HepG2 (cell line): ENCODE measurements at regions not wholly inside any gene's neighbourhood (a gene's known extent, or its start where the extent isn't known, plus 50 kb on each side); places are given as distances from the start of the nearest gene placed in this dataset.

Experiments used
- ATAC-seq: fragments of 200-7000 bp; cut with Tn5 transposase; 3 replicates; pipeline ENCODE4 v1.9.1; 2020; ENCODE audit warnings: mild to moderate bottlenecking, moderate library complexity
- BruUV-seq: library from RNA; stranded (reverse); fragments of 400-500 nt; replicated peaks from 2 replicates; lab custom pipeline; 2021; lab: Mats Ljungman, UMichigan
- CTCF ChIA-PET: fragments of 300-600 bp; formaldehyde crosslinking; extraction: SDS; loops from one replicate; lab custom pipeline; 2021; ENCODE audit warnings: low total read pairs, inconsistent platforms, low intra/inter-chr PET ratio; lab: Yijun Ruan, JAX
- POLR2A ChIA-PET: fragments of 350-600 bp; sonication (Branson Sonifier 250); formaldehyde crosslinking; loops from one replicate; lab custom pipeline; 2020; ENCODE audit warnings: antibody characterized with exemption, inconsistent platforms; lab: Yijun Ruan, JAX
- DNase-seq: peaks from one replicate; pipeline ENCODE4 v3.0.0-alpha.2; 2015; ENCODE audit warnings: low spot score
- FAIRE-seq: peaks from 3 replicates; lab custom pipeline; 2011; peaks lifted over from hg19 to GRCh38; lab: Jason Lieb, UNC
- H2AFZ ChIP-seq: one replicate; pipeline ENCODE4 v1.6.1; 2011; ENCODE audit warnings: low read length, inconsistent platforms
- H3K27ac ChIP-seq: fragments of 300-600 bp; 3 replicates; pipeline ENCODE4 v1.8.0; 2011; ENCODE audit warnings: mixed run types, mild to moderate bottlenecking, mixed read lengths, low read length, inconsistent platforms; ENCODE audit not compliant: insufficient read depth; ENCODE audit errors: extremely low read length
- H3K27me3 ChIP-seq, 2 experiments: fragments of 200-600 bp in 1 of 2; 2 replicates in 1 of 2; 3 replicates in 1 of 2; pipeline versions ENCODE4 v1.6.0 to v1.8.0; 2011; ENCODE audit warnings: low read length in 2 of 2, mild to moderate bottlenecking in 2 of 2, moderate library complexity in 2 of 2, inconsistent platforms in 1 of 2; ENCODE audit not compliant: insufficient read depth in 2 of 2, control insufficient read depth in 1 of 2
- H3K36me3 ChIP-seq, 2 experiments: fragments of 200-600 bp in 1 of 2; replicated peaks in 1 of 2; 2 replicates in 1 of 2; 3 replicates in 1 of 2; pipeline versions ENCODE4 v1.5.1 to v1.8.0; 2011; ENCODE audit warnings: low read length in 2 of 2, inconsistent platforms in 1 of 2; ENCODE audit not compliant: insufficient read depth in 2 of 2, control insufficient read depth in 1 of 2
- H3K4me1 ChIP-seq: 2 replicates; pipeline ENCODE4 v1.5.1; 2012; ENCODE audit warnings: low read length, inconsistent platforms; ENCODE audit not compliant: insufficient read depth
- H3K4me2 ChIP-seq: 2 replicates; pipeline ENCODE4 v1.6.0; 2011; ENCODE audit warnings: low read depth, low read length, inconsistent platforms
- H3K4me3 ChIP-seq, 3 experiments: fragments of 200-600 bp in 1 of 3; sonication (generic), shearing (Covaris generic) in 1 of 3; replicated peaks in 1 of 3; 2 replicates each; pipeline ENCODE4 v1.5.1; 2011 to 2016; ENCODE audit warnings: low read length in 3 of 3, inconsistent platforms in 2 of 3, low read depth in 2 of 3, mild to moderate bottlenecking in 2 of 3, control low read depth in 1 of 3, mixed read lengths in 1 of 3; ENCODE audit not compliant: insufficient read depth in 1 of 3
- H3K79me2 ChIP-seq: one replicate; pipeline ENCODE4 v1.6.1; 2011; ENCODE audit warnings: low read length, inconsistent platforms; ENCODE audit not compliant: insufficient read depth
- H3K9ac ChIP-seq: 2 replicates; pipeline ENCODE4 v1.6.0; 2011; ENCODE audit warnings: mild to moderate bottlenecking, low read depth, low read length, inconsistent platforms; ENCODE audit not compliant: insufficient read depth
- H3K9me3 ChIP-seq: 2 replicates; pipeline ENCODE4 v1.5.1; 2012; ENCODE audit warnings: mild to moderate bottlenecking, low read length
- H4K20me1 ChIP-seq: 2 replicates; pipeline ENCODE4 v1.6.0; 2011; ENCODE audit warnings: inconsistent platforms, mild to moderate bottlenecking, low read length, moderate library complexity; ENCODE audit not compliant: insufficient read depth
- FOXK2 ChIP-seq: fragments of 450-650 bp; IDR thresholded peaks from 2 replicates; pipeline ENCODE4 v1.6.1; 2016
- HMGA1 ChIP-seq: sonication (generic); formaldehyde crosslinking; conservative IDR thresholded peaks from 2 replicates; pipeline ENCODE4 v1.4.0; 2020; ENCODE audit warnings: missing genetic modification reagents
- HNRNPH1 ChIP-seq: fragments of 200-400 bp; formaldehyde crosslinking; optimal IDR thresholded peaks from 2 replicates; pipeline ENCODE3; 2017; ENCODE audit warnings: mild to moderate bottlenecking, low read depth, low read length
- HOXA5 ChIP-seq: sonication (generic); formaldehyde crosslinking; IDR thresholded peaks from 2 replicates; pipeline ENCODE4 v1.4.0; 2020; ENCODE audit warnings: missing genetic modification reagents
- RCOR2 ChIP-seq: IDR thresholded peaks from 2 replicates; pipeline ENCODE4 v1.6.1; 2016; ENCODE audit warnings: missing biosample characterization, missing genetic modification reagents
- YEATS4 ChIP-seq: sonication (generic); formaldehyde crosslinking; IDR thresholded peaks from 2 replicates; pipeline ENCODE4 v1.4.0; 2020; ENCODE audit warnings: missing genetic modification reagents, borderline replicate concordance
- ZNF775 ChIP-seq: sonication (generic); formaldehyde crosslinking; IDR thresholded peaks from 2 replicates; pipeline ENCODE4 v1.4.0; 2020; ENCODE audit warnings: missing genetic modification reagents, mild to moderate bottlenecking, moderate library complexity, borderline replicate concordance
- ZNF878 ChIP-seq: sonication (generic); formaldehyde crosslinking; IDR thresholded peaks from 2 replicates; pipeline ENCODE4 v1.8.1; 2023; ENCODE audit warnings: mild to moderate bottlenecking, missing genetic modification reagents, moderate library complexity
- WGBS: methylation state at CpG from one replicate; pipeline ENCODE4 v1.1.6; 2017; ENCODE audit warnings: low lambda C conversion rate; 5-methylcytosine and 5-hydroxymethylcytosine counted together
- in situ Hi-C: cut with HindIII; loops from 2 replicates; pipeline ENCODE4 v1.10.0; 2017; ENCODE audit warnings: low pct_unique_long_range_greater_than_20kb; ENCODE audit not compliant: extremely low pct_ligation_motif_present
- intact Hi-C: fragments of 100-400 bp; cut with micrococcal nuclease; formaldehyde crosslinking; loops from one replicate; pipeline ENCODE4 v1.10.0; 2022; ENCODE audit not compliant: unreplicated experiment
- TF ChIP-seq, protein P1 (sequence below): sonication (generic); formaldehyde crosslinking; IDR thresholded peaks from 2 replicates; pipeline ENCODE4 v1.8.0; 2022; ENCODE audit warnings: mild to moderate bottlenecking, missing genetic modification reagents, borderline replicate concordance
- TF ChIP-seq, protein P2 (sequence below): sonication (generic); formaldehyde crosslinking; conservative IDR thresholded peaks from 2 replicates; pipeline ENCODE4 v1.8.0; 2022; ENCODE audit warnings: missing genetic modification reagents
- TF ChIP-seq, protein P3 (sequence below): sonication (generic); formaldehyde crosslinking; IDR thresholded peaks from 2 replicates; pipeline ENCODE4 v1.4.0; 2020; ENCODE audit warnings: missing genetic modification reagents, borderline replicate concordance
- TF ChIP-seq, protein P4 (sequence below): IDR thresholded peaks from 2 replicates; pipeline ENCODE4 v1.6.1; 2012; ENCODE audit warnings: low read length, improper control_type of control experiment
- TF ChIP-seq, protein P5 (sequence below): sonication (generic); formaldehyde crosslinking; IDR thresholded peaks from 2 replicates; pipeline ENCODE4 v1.8.1; 2023; ENCODE audit warnings: missing genetic modification reagents, mild to moderate bottlenecking, borderline replicate concordance

DNA sequence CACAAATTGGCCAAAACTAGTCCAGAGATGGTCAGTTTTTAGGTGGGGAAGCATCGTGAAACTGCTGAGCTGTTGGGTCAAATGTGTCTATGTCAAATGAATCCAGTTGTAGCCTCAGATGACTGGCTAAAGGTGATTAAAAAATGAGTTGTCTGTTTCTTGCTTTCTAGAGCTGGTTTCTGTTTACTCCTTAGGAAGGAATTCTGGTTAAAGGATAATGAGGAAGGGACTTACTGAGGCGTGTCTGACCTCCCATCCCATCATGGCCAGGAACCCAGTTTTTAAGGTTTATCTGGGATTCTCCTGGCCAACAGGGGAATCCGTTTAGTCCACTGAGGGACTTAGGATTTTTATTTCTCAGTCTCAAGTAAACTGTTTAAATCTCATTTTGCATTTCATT, 256.5 kb downstream of the UQCRFS1 start (continued):
- TF ChIP-seq, protein P1, sequence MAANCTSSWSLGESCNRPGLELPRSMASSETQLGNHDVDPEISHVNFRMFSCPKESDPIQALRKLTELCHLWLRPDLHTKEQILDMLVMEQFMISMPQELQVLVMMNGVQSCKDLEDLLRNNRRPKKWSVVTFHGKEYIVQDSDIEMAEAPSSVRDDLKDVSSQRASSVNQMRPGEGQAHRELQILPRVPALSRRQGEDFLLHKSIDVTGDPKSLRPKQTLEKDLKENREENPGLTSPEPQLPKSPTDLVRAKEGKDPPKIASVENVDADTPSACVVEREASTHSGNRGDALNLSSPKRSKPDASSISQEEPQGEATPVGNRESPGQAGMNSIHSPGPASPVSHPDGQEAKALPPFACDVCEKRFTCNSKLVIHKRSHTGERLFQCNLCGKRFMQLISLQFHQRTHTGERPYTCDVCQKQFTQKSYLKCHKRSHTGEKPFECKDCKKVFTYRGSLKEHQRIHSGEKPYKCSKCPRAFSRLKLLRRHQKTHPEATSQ (CRISPR knock-in tag), result no peak
- no peak for TF ChIP-seq ZNF775 (CRISPR knock-in tag)
- TF ChIP-seq ZNF878 (CRISPR knock-in tag), result no peak
- TF ChIP-seq, protein P2, sequence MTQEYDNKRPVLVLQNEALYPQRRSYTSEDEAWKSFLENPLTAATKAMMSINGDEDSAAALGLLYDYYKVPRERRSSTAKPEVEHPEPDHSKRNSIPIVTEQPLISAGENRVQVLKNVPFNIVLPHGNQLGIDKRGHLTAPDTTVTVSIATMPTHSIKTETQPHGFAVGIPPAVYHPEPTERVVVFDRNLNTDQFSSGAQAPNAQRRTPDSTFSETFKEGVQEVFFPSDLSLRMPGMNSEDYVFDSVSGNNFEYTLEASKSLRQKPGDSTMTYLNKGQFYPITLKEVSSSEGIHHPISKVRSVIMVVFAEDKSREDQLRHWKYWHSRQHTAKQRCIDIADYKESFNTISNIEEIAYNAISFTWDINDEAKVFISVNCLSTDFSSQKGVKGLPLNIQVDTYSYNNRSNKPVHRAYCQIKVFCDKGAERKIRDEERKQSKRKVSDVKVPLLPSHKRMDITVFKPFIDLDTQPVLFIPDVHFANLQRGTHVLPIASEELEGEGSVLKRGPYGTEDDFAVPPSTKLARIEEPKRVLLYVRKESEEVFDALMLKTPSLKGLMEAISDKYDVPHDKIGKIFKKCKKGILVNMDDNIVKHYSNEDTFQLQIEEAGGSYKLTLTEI (CRISPR knock-in tag), result no peak

DNA sequence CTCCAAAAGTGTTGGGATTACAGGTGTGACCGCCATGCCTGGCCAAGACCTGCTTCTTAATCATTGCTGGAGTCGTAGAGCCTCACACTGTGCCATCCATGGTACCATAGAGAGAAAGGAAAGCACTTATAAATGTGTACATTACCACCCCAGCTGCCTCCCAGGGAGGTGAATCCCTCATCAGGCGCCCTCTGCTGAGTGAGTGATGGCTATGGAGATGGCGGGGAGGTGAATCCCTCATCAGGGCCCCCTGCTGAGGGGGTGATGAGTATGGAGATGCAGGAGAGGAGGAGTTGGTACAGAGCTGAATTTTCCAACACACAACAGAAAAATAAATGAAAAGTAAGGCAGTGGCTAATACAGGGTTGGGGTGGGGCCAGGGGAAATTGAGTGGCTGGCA, 263.4 kb downstream of the UQCRFS1 start:
- no peak overlapping the region for H3K9ac ChIP-seq
- no peaks in the 10 kb centered on the region for H3K4me1 ChIP-seq
- no peaks in the 10 kb centered on the region for H4K20me1 ChIP-seq
- H3K4me2 ChIP-seq, result no peak overlapping the region
- no peak overlapping the region for H2AFZ ChIP-seq
- intact Hi-C loops (no loop called here), in situ Hi-C loops (no loop called here)
- CTCF ChIA-PET, result no interaction called here
- FAIRE-seq (no peak), ATAC-seq (no peak), DNase-seq (no peak)
- POLR2A ChIA-PET, result no interaction called here
- no peaks in the 10 kb centered on the region for H3K27me3 ChIP-seq
- TF ChIP-seq HOXA5 (CRISPR knock-in tag) (no peak), FOXK2 (no peak), YEATS4 (CRISPR knock-in tag) (no peak), RCOR2 (CRISPR knock-in tag) (no peak), HMGA1 (CRISPR knock-in tag) (no peak), HNRNPH1 (no peak)
- TF ChIP-seq, protein P3, sequence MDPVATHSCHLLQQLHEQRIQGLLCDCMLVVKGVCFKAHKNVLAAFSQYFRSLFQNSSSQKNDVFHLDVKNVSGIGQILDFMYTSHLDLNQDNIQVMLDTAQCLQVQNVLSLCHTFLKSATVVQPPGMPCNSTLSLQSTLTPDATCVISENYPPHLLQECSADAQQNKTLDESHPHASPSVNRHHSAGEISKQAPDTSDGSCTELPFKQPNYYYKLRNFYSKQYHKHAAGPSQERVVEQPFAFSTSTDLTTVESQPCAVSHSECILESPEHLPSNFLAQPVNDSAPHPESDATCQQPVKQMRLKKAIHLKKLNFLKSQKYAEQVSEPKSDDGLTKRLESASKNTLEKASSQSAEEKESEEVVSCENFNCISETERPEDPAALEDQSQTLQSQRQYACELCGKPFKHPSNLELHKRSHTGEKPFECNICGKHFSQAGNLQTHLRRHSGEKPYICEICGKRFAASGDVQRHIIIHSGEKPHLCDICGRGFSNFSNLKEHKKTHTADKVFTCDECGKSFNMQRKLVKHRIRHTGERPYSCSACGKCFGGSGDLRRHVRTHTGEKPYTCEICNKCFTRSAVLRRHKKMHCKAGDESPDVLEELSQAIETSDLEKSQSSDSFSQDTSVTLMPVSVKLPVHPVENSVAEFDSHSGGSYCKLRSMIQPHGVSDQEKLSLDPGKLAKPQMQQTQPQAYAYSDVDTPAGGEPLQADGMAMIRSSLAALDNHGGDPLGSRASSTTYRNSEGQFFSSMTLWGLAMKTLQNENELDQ (CRISPR knock-in tag), result no peak
- TF ChIP-seq, protein P4, sequence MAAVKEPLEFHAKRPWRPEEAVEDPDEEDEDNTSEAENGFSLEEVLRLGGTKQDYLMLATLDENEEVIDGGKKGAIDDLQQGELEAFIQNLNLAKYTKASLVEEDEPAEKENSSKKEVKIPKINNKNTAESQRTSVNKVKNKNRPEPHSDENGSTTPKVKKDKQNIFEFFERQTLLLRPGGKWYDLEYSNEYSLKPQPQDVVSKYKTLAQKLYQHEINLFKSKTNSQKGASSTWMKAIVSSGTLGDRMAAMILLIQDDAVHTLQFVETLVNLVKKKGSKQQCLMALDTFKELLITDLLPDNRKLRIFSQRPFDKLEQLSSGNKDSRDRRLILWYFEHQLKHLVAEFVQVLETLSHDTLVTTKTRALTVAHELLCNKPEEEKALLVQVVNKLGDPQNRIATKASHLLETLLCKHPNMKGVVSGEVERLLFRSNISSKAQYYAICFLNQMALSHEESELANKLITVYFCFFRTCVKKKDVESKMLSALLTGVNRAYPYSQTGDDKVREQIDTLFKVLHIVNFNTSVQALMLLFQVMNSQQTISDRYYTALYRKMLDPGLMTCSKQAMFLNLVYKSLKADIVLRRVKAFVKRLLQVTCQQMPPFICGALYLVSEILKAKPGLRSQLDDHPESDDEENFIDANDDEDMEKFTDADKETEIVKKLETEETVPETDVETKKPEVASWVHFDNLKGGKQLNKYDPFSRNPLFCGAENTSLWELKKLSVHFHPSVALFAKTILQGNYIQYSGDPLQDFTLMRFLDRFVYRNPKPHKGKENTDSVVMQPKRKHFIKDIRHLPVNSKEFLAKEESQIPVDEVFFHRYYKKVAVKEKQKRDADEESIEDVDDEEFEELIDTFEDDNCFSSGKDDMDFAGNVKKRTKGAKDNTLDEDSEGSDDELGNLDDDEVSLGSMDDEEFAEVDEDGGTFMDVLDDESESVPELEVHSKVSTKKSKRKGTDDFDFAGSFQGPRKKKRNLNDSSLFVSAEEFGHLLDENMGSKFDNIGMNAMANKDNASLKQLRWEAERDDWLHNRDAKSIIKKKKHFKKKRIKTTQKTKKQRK, result no peak
- TF ChIP-seq, protein P5, sequence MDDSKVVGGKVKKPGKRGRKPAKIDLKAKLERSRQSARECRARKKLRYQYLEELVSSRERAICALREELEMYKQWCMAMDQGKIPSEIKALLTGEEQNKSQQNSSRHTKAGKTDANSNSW (CRISPR knock-in tag), result no peak
- no peak overlapping the region for H3K27ac ChIP-seq
- no peaks in the 10 kb centered on the region for H3K36me3 ChIP-seq
- no peak overlapping the region for H3K4me3 ChIP-seq
- no peaks in the 10 kb centered on the region for H3K79me2 ChIP-seq
- H3K9me3 ChIP-seq, result peaks cover 13% of the 10 kb centered on the region
- BruUV-seq, result no TSS peak
- 3% methylated on average over 4 of the region's 4 CpGs for WGBS
